HG02840 (cell line): ENCODE measurements at regions not wholly inside any gene's neighbourhood (a gene's known extent, or its start where the extent isn't known, plus 50 kb on each side); places are given as distances from the start of the nearest gene placed in this dataset.
"Not testable (repeated sequence)": the region's sequence is repeated elsewhere in the genome, so short reads cannot be mapped to it uniquely, and the experiment has no call there.

ENCODE experiments used
- ATAC-seq: cut with Tn5 transposase; IDR thresholded peaks from one replicate; pipeline ENCODE4 v1.9.1; 2021; ENCODE audit warnings: mild to moderate bottlenecking, moderate library complexity, moderate number of reproducible peaks; ENCODE audit not compliant: unreplicated experiment, low FRiP score

DNA sequence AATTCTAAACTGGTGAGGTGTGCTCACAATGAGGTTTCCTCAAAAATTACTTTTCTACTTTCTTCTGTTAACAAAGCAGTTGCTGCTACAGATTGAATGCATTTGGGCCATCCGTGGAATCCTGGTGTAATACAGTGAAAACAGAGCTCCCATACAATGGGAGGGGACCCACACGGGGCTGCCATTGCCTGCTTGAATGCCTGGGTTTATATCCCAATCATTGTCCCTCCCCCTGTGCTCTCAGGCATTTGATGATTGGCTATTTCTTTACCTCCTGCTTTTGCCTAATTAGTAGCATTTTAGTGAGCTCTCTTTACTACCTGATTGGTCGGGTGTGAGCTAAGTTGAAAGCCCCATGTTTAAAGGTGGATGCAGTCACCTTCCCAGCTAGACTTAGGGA, 52.9 kb upstream of the CSF1 start:
- ATAC-seq = not testable (repeated sequence)

DNA sequence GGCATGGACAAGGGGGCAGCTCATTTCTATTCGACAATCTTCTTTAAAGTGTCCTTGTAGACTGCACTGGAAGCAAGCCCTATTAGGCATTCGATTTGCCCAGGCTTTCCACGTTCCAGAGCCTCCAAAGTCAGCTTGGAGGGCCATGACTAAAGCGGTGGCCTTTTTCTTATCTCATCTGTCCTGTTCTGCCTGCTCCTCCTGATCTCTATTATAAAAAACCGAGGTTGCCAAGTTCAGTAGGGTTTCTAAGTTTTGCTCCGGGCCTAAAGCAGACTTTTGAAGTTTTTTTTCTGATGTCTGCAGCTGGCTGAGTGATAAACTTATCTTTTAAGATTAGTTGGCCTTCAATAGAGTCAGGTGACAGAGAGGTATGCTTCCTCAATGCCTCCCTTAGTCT, 54.7 kb upstream of the CSF1 start:
- not testable (repeated sequence) for ATAC-seq

DNA sequence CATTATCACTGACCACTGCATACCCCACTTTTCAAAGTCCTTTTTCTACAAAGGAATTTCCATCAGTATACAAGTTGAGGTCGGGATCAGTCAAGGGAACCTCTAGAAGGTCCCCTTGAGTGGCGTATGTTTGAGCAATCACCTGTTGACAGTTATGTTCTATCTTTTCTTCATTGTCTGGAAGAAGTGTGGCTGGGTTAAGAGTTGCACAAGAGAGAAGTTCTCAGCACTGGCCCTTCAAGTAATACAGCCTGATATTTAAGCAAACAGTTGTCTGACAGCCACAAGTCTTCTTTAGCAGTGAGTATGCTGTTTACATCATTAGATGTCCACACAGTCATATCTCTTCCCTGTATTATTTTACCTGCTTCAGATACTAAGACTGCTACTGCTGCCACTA, 56.7 kb upstream of the CSF1 start:
- ATAC-seq = not testable (repeated sequence)

DNA sequence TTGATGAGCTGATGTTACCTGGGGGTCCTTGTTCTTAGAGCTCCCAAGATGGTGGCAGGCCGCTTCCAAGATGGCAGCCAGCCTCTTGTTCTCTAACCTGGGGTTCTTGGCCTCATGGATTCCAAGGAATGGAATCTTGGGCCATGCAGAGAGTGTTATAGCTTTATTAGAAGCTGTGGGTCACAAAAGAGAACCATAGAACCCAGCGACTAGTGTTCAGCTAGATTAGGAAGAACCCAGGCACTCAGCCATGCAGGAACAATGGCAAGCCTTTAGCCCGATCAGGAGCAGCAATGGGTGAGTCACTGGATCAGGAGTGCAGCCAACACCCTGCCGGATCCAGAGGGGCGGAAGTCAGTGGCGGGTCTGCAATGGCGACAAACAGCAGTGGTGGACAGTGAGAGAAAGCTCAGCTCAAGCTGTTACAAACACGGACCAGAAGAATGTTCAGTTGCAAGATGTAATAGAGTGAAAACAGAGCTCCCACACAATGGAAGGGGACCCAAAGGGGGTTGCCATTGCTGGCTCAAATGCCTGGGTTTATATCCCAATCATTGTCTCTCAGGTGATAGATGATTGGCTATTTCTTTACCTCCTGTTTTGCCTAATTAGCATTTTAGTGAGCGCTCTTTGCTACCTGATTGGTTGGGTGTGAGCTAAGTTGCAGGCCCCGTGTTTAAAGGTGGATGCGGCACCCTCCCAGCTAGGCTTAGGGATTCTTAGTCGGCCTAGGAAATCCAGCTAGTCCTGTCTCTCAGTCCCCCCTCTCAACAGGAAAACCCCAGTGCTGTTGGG, 58.2 kb upstream of the CSF1 start:
- ATAC-seq = not testable (repeated sequence)

DNA sequence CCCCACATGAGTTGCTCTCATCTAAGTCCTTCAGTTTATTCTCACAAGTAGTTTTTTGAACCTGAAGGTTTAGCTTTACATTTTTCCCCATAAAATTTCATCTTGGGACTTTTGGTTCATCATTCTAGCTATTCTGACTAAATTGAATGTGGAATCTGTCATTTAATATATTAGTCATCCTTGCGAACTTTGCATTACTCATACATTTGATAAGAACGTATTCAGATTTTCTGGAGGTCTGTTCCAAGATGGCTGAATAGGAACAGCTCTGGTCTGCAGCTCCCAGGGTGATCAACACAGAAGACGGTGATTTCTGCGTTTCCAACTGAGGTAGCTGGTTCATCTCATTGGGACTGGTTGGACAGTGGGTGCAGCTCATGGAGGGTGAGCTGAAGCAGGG, 59.8 kb upstream of the CSF1 start:
- ATAC-seq = no peak

DNA sequence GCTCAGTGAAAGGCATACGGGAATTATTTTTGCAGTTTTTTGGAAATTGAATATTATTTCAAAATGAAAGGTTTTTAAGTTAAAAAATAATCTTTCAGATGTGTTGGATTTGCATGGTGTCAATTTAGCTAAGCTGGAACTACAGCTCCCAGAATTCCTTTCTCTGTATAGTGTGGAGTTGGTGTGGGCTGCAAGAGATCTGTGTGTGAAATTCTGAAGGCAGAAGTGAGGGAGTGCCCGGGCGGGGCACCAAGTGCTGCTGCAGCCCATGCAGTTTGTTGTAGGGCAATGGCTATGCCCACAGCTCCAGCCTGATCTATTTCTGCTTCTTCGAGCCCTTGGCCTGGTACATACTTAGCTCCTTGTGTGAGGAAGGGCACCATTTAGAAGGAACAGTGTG, 60.5 kb upstream of the CSF1 start:
- ATAC-seq = no peak

DNA sequence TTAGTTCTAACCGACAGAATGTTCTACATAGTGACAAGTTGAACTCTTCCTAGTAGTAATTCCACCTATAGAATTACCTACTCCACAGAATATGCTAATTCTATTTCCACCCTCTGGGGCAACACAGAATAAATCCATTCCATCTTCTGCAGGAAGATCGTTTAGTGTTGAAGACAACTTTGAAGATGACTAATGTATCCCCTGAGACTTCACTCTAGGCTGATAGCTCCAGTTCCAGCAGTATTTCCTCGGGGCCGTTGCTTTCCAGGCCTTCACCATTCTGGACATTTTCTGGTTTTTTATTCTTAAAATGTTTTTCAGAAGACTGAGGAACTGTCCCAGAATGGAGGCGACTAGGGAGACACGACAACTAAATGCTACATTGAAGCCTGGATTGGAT, 61.0 kb upstream of the CSF1 start:
- no peak for ATAC-seq

DNA sequence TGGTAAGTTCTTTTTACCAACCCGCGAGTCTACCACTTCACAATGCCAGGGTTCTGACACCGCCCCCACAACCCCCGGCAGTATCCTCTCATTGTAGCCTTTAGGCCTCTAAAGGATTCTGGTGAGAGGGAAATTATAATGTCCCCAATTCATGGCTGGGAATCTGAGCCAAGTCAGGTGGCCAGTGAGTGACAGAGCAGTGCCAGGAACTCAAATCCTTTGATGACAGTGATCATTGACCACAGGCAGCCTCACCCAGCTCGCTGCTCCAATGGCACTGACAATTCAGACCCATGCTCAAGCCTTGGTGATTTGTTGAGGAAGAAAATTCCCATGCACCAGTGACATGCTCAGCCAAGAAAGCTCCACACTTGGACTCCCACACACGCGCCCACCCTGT, 63.4 kb upstream of the CSF1 start:
- ATAC-seq = no peak

DNA sequence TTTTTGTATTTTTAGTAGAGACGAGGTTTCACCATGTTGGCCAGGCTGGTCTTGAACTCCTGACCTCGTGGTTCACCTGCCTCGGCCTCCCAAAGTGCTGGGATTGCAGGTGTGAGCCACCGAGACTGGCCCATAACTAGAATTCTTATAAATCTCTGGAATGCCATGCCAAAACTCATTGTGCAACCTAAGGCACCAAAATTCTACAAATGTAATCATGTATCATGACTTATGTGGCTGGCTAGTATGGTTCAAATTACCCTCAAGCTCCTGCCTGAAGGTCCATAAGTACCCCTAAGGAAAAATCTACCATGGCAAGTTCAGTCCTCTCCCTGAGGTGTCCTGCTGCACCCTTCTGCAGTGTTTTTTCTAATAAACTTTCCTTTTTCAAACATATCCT, 63.8 kb upstream of the CSF1 start:
- no peak for ATAC-seq

DNA sequence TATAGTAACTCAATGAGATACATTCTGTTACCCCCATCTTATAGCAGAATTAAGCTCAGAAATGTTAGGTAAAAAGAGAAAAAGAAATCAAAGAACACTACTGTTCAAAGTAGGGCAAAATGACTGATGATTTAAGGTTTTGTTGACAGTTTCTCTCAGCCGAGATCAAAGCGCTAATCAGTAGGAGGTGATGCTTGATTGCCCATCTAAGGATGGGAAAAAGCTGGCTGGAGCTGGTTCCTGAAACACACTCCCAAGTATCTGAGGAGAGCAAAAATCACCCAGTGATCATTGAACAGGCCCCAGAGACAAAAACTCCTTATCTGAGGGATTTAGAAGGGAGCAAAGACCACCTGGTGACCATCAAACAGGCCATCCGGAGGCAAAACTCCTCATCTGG, 64.5 kb upstream of the CSF1 start:
- ATAC-seq = no peak

DNA sequence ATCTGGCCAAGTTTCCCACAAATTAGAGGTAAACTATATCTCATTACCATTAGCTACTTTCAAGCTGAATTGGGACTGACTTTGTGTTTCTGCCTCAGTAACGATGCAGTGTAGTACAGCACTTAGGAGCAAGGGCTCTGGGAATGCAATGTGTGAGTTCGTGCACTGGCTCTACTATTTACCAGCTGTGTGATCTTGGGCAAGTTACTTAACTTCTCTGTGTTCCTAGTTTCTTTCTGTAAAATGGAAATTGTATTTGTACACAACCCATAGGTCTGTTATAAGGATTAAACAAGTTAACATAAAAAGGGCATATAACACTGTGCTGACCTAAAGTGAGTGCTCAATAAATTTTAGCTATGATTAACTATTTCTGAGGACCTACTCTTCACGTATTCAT, 65.0 kb upstream of the CSF1 start:
- ATAC-seq = no peak

DNA sequence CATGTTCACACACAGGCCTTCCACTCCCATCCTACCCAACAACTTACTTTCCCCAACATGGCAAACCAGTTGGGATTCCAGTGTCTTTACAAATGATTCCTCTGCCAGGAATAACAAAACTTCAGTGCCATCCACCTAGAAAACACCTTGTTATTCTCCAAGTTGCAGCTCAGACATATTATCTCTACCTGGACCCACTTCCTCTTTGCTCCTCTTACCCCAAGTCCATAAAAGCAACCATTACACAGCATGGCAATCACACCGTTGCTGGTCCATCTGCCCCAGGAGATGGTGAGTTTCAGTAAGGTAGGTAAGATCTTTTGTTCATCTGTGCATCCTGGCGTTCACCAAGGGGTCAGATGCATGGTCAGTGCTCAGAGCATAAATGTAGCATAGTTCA, 66.0 kb upstream of the CSF1 start:
- ATAC-seq = no peak

DNA sequence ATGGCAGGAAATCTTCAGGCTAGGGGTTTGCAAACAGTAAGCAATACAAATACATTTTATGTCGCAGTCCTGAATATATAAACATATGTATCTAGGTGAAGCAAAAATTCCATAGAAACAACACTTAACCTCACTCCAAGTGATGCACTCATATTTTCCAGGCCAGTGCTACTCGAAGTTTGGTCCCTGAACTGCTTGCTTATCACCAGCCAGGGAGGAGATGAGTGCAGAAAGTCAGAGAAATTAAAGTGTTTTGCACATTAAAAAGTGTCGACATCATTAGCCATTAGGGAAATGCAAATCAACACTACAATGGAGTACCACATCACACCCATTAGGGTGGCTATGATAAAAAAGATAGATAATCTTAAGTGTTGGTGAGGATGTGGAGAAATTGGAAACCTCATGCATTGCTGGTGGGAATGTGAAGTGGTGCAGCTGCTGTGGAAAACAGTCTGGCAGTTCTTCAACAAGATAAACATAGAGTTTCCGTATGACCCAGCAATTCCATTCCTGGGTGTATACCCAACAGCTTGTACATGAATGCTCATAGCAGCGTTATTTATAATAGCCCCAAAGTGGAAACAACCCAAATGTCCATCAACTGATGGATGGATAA, 70.5 kb upstream of the CSF1 start:
- no peak for ATAC-seq

DNA sequence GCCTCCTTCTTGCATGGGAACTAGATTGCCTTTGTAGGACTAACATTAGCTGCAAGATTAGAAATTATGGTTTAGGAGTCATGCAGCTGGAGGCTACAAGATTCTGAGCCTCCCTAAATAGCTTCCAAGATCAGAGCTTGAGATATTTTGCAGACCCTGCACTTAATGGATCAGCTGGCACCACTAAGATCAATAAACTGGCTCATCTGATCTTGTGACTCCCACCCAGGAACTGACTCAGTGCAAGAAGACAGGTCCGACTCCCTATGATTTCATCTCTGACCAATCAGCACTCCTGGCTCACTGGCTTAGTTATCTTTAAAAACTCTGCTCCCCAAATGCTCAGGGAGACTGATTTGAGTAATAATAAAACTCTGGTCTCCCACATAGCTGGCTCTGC, 71.4 kb upstream of the CSF1 start:
- ATAC-seq = not testable (repeated sequence)

DNA sequence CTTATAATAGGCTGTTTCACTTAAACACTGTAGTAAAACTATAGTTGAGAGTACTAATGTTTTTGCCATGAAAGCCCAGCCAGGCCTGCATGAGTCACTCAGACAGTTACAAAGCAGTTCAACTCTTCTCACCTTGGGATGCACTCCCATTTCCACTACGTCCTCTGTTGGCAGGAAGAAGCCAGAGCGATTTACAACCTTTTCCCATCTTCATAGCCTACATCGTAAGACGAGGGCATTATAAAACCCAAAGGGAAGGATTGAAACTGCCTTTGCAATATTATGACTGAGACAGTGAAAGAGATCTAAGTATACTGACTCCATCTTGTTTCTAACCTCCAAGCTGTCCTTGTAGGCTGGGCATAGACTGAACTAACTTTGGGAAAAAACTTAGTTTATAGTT, 71.8 kb upstream of the CSF1 start:
- ATAC-seq = no peak

DNA sequence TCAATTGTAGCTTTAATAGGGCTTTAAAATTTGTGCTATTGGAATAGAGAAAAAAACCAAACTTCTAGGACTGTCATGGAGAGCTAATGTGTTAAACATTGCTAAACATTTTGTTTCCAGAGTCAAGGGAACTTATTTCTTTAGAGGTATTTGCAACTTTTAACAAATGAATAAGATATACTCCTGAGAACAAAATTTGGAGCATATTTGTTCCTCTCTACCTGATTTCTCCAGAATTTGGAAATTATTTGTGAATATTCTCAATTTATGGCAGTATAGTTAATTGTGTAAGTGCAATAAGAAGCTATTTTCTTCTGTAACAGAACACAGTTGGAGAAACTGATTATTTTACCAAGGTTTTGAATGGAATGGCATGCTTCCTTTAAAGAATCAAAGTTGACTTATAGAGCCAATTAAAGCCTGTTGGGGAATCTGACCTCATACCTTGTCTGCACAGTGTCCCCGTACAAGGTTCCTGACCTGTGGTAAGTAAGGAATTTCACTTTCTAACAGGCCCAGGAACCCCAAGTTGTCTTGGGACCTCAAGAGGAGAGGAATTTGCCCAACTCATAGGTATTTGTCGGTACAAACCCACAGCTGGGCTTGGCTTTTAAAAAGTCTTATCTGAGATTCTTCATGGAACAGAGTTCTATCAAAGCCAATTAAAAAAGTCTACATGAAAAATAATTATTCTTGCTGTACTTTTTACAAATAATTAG, 72.6 kb upstream of the CSF1 start:
- no peak for ATAC-seq

DNA sequence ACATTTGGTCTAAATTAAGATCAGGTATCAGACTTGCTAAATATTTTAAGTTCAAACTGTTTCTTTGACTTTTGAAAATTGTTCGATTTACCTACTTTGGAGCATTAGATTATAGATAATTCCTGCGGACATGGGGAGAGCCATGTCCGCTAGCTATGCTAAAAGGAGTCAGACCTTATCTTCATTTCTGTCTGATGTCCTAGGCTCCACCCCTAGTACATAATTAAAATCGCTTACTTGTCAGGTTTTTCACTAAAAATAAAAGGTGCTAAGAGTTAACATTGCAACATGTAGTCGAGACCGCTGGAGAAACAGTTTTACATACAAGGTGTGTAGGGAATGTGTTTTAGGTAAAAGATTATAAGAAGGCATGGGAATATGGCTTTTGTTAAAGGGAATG, 71.9 kb upstream of the EPS8L3 start:
- ATAC-seq = not testable (repeated sequence)

DNA sequence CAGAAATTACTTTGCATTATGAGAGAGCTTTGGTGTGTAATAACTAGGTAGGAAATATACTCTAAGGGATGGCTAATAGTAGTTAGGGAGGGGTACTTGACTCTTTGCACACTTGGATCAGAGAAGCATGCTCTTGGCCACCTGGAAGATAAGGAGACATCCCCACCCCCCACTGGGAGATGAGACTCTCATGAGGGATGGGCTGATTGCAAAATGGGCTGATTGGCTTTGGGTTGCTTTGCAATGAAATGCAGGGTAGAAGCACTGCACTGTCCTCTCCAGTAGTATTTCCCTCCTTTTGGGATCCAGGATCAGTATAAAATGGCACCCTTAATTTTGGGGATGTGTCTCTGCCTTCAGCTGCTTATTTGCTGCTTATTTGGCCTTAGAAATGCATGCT, 71.2 kb upstream of the EPS8L3 start:
- no peak for ATAC-seq

DNA sequence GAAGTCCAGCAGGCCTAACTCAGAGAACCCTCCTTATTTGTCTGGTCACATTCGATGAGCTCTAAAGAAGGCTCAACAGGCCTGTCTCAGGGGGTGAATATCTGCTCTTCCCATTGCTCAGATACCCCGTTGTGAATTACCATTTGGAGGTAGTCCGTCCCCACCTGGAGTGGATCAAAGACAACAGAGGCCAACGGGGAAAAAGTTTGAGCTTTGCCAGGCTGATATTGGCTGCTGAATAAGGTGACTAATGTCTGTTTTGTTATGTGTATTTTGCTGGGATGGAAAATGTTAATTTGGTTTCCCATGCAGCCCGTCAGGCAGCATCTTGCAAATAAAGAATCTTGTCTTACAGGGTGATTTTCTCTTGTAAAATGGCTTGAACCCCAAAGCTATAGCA, 69.2 kb upstream of the EPS8L3 start:
- no peak for ATAC-seq

DNA sequence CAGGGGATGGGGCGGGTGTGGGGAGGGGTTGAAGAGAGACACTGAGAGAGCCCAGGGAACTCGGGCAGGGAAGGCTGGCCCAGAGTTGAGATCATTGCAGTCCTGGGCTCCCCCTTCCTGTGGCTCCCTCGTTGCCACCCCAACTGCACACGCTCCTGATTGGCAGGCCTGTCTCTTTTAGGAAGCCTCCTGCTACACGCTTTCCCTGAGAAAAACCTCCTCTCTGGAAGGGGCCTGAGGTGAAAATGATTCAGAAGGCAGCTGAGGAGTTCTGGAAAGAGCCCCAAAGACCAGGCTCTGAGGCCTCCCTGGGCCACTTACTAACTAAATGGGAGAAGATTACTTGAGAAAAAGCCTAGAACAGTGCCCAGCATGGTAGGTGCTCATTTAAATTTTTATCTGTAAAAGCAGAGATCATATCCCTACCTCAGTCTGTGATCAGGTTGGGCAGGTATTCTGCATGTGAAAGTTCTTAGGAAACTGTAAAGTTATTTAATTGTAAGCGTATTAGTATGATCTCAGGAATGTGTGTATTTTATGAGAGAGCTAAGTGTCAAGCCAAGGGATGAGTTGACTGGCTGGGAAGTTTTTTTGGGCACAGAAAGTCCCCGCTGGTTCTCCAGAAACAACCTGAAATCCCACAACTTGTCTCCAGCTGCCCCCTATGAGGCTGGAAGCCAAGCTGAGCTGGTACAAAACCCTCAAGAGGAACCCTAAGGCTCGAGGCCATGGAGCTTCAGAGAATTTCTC, 65.2 kb upstream of the EPS8L3 start:
- no peak for ATAC-seq

DNA sequence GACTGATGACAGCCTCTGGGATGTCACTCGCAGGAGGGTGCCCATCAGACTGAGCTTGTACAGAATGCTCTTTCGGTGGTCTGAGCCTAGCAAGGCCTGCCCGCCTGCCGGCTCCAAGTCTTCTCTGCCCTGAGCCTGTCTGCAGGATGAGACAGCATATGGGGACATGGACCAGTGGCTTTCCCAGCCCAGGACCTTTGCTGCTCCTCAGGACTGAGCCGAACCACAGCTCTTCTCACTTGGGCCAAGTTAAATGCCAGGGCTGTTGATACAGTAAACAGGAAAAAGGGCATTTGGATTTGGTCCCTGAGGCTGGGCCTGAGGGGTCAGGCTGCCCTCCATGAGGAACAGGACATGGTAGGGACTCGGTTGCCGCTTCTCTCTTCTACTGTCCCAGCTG, 64.3 kb upstream of the EPS8L3 start:
- no peak for ATAC-seq
